Suprapubic skin (tissue), 3 donors: ENCODE measurements at regions not wholly inside any gene's neighbourhood (a gene's known extent, or its start where the extent isn't known, plus 50 kb on each side); places are given as distances from the start of the nearest gene placed in this dataset.

Experiments
- EP300 ChIP-seq: sonication (generic); formaldehyde crosslinking; IDR thresholded peaks from one replicate; pipeline ENCODE4 v1.6.1; 2017; ENCODE audit warnings: antibody characterized with exemption
- POLR2A ChIP-seq, 2 donors: fragments of 450-650 bp; IDR thresholded peaks; one replicate each; pipeline ENCODE4 v1.6.1; 2017; ENCODE audit warnings: antibody characterized with exemption in 2 of 2, mild to moderate bottlenecking in 2 of 2, moderate library complexity in 2 of 2
- TF ChIP-seq, protein P1 (sequence below), 2 donors: fragments of 200-600 bp in 1 of 2; fragments of 450-650 bp in 1 of 2; sonication (generic) in 1 of 2; IDR thresholded peaks; one replicate each; pipeline ENCODE4 v1.5.1; 2016 to 2019; ENCODE audit warnings: antibody characterized with exemption in 2 of 2, mild to moderate bottlenecking in 1 of 2, moderate library complexity in 1 of 2

- TF ChIP-seq, protein P1, sequence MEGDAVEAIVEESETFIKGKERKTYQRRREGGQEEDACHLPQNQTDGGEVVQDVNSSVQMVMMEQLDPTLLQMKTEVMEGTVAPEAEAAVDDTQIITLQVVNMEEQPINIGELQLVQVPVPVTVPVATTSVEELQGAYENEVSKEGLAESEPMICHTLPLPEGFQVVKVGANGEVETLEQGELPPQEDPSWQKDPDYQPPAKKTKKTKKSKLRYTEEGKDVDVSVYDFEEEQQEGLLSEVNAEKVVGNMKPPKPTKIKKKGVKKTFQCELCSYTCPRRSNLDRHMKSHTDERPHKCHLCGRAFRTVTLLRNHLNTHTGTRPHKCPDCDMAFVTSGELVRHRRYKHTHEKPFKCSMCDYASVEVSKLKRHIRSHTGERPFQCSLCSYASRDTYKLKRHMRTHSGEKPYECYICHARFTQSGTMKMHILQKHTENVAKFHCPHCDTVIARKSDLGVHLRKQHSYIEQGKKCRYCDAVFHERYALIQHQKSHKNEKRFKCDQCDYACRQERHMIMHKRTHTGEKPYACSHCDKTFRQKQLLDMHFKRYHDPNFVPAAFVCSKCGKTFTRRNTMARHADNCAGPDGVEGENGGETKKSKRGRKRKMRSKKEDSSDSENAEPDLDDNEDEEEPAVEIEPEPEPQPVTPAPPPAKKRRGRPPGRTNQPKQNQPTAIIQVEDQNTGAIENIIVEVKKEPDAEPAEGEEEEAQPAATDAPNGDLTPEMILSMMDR (IDR thresholded peaks at IDR 0.05): no peak
- TF ChIP-seq POLR2A (IDR thresholded peaks at IDR 0.05) (no peak), EP300 (no peak)
Observed at GRCh38 chr11:92682952-92683351, 286.5 kb upstream of the MTNR1B start.
